GM12878 (cell line): ENCODE measurements at regions not wholly inside any gene's neighbourhood (a gene's known extent, or its start where the extent isn't known, plus 50 kb on each side); places are given as distances from the start of the nearest gene placed in this dataset.
A peak's percentile ranks its signal among the peaks of the same experiment; 100 is the strongest.

Source experiments
- ATAC-seq: fragments of 200-7000 bp; cut with Tn5 transposase; 3 replicates; pipeline ENCODE4 v1.9.1; 2020; ENCODE audit warnings: mild to moderate bottlenecking, moderate library complexity
- BruUV-seq: library from RNA; stranded (reverse); fragments of 400-500 nt; replicated peaks from 2 replicates; lab custom pipeline; 2021; lab: Mats Ljungman, UMichigan
- CTCF ChIA-PET: fragments of 300-600 bp; sonication (Branson Sonifier 250); formaldehyde crosslinking; extraction: SDS; loops from one replicate; lab custom pipeline; 2021; ENCODE audit warnings: inconsistent platforms; lab: Yijun Ruan, JAX
- POLR2A ChIA-PET: fragments of 350-600 bp; formaldehyde crosslinking; extraction: SDS; loops from one replicate; lab custom pipeline; 2021; ENCODE audit warnings: inconsistent platforms; lab: Charles Lee
- RAD21 ChIA-PET: fragments of 300-600 bp; sonication (Branson Sonifier 250); formaldehyde crosslinking; loops from one replicate; lab custom pipeline; 2023; ENCODE audit warnings: antibody characterized with exemption; ENCODE audit not compliant: unreplicated experiment; lab: Charles Lee
- SMC1A ChIA-PET: fragments of 300-600 bp; sonication (Branson Sonifier 250); formaldehyde crosslinking; loops from one replicate; lab custom pipeline; 2023; ENCODE audit not compliant: unreplicated experiment, uncharacterized antibody; lab: Charles Lee
- DNase-seq: peaks from one replicate; pipeline ENCODE4 v3.0.0-alpha.2; 2011; ENCODE audit warnings: low read depth, low spot score
- FAIRE-seq: peaks from 3 replicates; lab custom pipeline; 2011; peaks lifted over from hg19 to GRCh38; lab: Jason Lieb, UNC
- H2AFZ ChIP-seq: 2 replicates; pipeline ENCODE4 v1.6.0; 2011; ENCODE audit warnings: low read depth, low read length, control low read depth; ENCODE audit not compliant: control insufficient read depth
- H3K27ac ChIP-seq: 2 replicates; pipeline ENCODE4 v1.5.1; 2011; ENCODE audit warnings: control low read depth; ENCODE audit not compliant: control insufficient read depth, insufficient read depth
- H3K27me3 ChIP-seq, 2 experiments: replicated peaks in 1 of 2; 2 replicates each; pipeline versions ENCODE4 v1.6.0 to v1.6.1; 2011; ENCODE audit warnings: low read length in 1 of 2; ENCODE audit not compliant: control insufficient read depth in 2 of 2, insufficient read depth in 2 of 2
- H3K36me3 ChIP-seq, 2 experiments: 2 replicates each; pipeline ENCODE4 v1.5.1; 2011; ENCODE audit warnings: low read length in 1 of 2; ENCODE audit not compliant: control insufficient read depth in 2 of 2, insufficient read depth in 2 of 2
- H3K4me1 ChIP-seq: 2 replicates; pipeline ENCODE4 v1.6.1; 2011; ENCODE audit warnings: mild to moderate bottlenecking, low read length, moderate library complexity, mixed read lengths; ENCODE audit not compliant: control insufficient read depth, insufficient read depth
- H3K4me2 ChIP-seq: 2 replicates; pipeline ENCODE4 v1.6.0; 2011; ENCODE audit warnings: control low read depth; ENCODE audit not compliant: control insufficient read depth, insufficient read depth
- H3K4me3 ChIP-seq: fragments of 200-600 bp; sonication (generic); 2 replicates; pipeline ENCODE4 v1.5.1; 2016
- H3K79me2 ChIP-seq: 2 replicates; pipeline ENCODE4 v1.6.0; 2011; ENCODE audit warnings: low read length; ENCODE audit not compliant: control insufficient read depth, insufficient read depth
- H3K9ac ChIP-seq: 2 replicates; pipeline ENCODE4 v1.8.0; 2011; ENCODE audit warnings: low read length, control low read depth, mixed read lengths; ENCODE audit not compliant: control insufficient read depth, insufficient read depth
- H3K9me3 ChIP-seq: replicated peaks from 3 replicates; pipeline ENCODE4 v1.5.1; 2011; ENCODE audit warnings: mild to moderate bottlenecking, low read length; ENCODE audit not compliant: control insufficient read depth, insufficient read depth
- H4K20me1 ChIP-seq: 2 replicates; pipeline ENCODE4 v1.6.0; 2011; ENCODE audit not compliant: control insufficient read depth, insufficient read depth
- CREM ChIP-seq: IDR thresholded peaks from 2 replicates; pipeline ENCODE4 v1.6.1; 2014; ENCODE audit warnings: antibody characterized with exemption, low read depth
- ETV6 ChIP-seq, 2 experiments: fragments of 450-650 bp in 1 of 2; IDR thresholded peaks in 1 of 2; conservative IDR thresholded peaks in 1 of 2; 2 replicates each; pipeline ENCODE4 v1.6.1; 2014; ENCODE audit warnings: antibody characterized with exemption in 1 of 2, borderline replicate concordance in 1 of 2, low read depth in 1 of 2, mild to moderate bottlenecking in 1 of 2, moderate library complexity in 1 of 2
- FOXK2 ChIP-seq: fragments of 450-650 bp; IDR thresholded peaks from 2 replicates; pipeline ENCODE4 v1.6.1; 2017; ENCODE audit warnings: mild to moderate bottlenecking, moderate library complexity
- LARP7 ChIP-seq: fragments of 450-650 bp; IDR thresholded peaks from 2 replicates; pipeline ENCODE4 v1.6.1; 2017; ENCODE audit warnings: mild to moderate bottlenecking
- MAX ChIP-seq: IDR thresholded peaks from 2 replicates; pipeline ENCODE4 v1.6.1; 2012; ENCODE audit warnings: low read depth, low read length, improper control_type of control experiment
- NBN ChIP-seq: fragments of 450-650 bp; IDR thresholded peaks from 2 replicates; pipeline ENCODE4 v1.6.1; 2016
- NFYB ChIP-seq: IDR thresholded peaks from 2 replicates; pipeline ENCODE4 v1.6.1; 2011; ENCODE audit warnings: low read depth, mild to moderate bottlenecking, low read length, improper control_type of control experiment, moderate library complexity; ENCODE audit not compliant: insufficient read depth
- PAX5 ChIP-seq: IDR thresholded peaks from 2 replicates; pipeline ENCODE4 v1.6.1; 2011; ENCODE audit warnings: low read depth, low read length, borderline replicate concordance
- PML ChIP-seq: IDR thresholded peaks from 2 replicates; pipeline ENCODE4 v1.6.1; 2012; ENCODE audit warnings: low read length, inconsistent platforms
- RFX5 ChIP-seq: IDR thresholded peaks from 2 replicates; pipeline ENCODE4 v1.6.1; 2011; ENCODE audit warnings: low read depth, low read length, improper control_type of control experiment
- SMAD5 ChIP-seq: IDR thresholded peaks from 2 replicates; pipeline ENCODE4 v1.6.1; 2016; ENCODE audit warnings: antibody characterized with exemption, low read depth
- SP1 ChIP-seq: IDR thresholded peaks from one replicate; pipeline ENCODE4 v1.6.1; 2011; ENCODE audit warnings: low read depth, low read length
- TCF7 ChIP-seq: IDR thresholded peaks from 2 replicates; pipeline ENCODE4 v1.6.1; 2014; ENCODE audit warnings: antibody characterized with exemption, borderline replicate concordance
- YY1 ChIP-seq: IDR thresholded peaks from 2 replicates; pipeline ENCODE4 v1.6.1; 2011; ENCODE audit warnings: low read depth, mild to moderate bottlenecking, low read length
- WGBS: methylation state at CpG from one replicate; pipeline ENCODE4 v1.1.6; 2016; ENCODE audit warnings: low lambda C conversion rate; ENCODE audit not compliant: insufficient replicate concordance, insufficient coverage; ENCODE audit errors: missing lambda C conversion rate; 5-methylcytosine and 5-hydroxymethylcytosine counted together
- in situ Hi-C: fragments of 300-500 bp; cut with MboI; formaldehyde crosslinking; loops from 9 replicates; pipeline ENCODE4 v1.14.3; 2018; ENCODE audit warnings: mixed read lengths
- intact Hi-C: fragments of 100-400 bp; cut with micrococcal nuclease; formaldehyde crosslinking; loops from one replicate; pipeline ENCODE4 v1.14.2; 2022; ENCODE audit not compliant: unreplicated experiment

DNA sequence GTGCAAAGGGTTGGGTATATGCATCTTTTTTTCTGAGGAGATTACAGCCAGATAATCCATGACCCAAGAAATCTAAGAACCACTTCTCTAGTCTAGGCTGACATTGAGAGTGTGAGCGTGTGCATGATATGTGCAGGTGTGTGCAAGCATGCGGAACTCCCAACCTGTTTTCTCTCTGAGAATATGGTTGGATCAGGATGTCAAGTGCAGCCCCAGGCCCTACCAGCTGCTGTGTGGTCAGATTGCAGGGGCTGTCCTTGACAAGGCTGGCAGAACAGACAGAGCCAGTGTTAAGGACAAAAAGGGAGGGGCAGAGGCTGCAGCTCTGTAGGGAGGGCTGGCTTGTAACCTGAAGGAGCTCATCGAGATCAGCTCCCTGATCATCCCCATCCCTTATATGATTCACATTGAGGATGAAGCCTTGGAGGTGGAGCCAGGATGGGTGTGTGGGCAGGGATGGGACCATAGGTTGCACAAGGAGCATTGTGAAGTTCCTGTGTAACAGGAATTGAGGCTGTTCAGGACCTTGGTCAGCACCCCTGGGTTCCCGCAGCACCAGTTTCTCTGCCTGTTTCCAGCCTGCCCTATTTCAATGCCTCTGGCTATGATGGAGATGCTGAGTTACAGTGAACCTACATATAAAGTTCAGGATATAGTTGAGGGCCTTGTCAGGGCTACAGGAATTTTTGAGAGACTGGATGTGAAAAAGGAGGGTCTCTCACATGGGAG is 52.6 kb upstream of the ARAP3 start (continued):
- TF ChIP-seq PAX5 (0 out of 2 replicates have a peak, but pooled peaks have one; percentile 52), FOXK2 (no peak)

DNA sequence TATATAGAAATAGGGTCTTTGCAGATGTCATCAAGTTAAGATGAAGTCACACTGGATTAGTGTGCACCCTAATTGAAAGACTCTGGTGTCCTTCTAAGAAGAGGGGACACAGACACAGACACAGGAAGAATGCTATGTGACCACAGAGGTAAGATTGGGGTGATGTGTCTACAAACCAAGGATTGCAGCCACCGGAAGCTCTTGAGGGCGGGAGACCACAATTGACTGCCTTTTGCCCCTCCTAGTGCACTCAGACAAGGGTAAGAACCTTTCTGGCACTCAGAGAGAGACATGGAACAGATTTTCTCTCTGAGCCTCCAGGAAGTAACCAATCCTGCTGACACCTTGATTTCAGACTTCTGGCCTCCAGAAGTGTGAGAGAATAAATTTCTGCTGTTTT is 51.2 kb upstream of the ARAP3 start:
- TF ChIP-seq RFX5 (no peak), LARP7 (no peak), SP1 (no peak), YY1 (no peak), FOXK2 (no peak), NBN (no peak), TCF7 (no peak), PML (no peak), NFYB (no peak), MAX (no peak), CREM (no peak), SMAD5 (no peak), ETV6 (conservative IDR thresholded peaks at IDR 0.05 in 1 of 2, IDR thresholded peaks at IDR 0.05 in 1 of 2; ENCODE audit: borderline replicate concordance in 1 of 2, low read depth in 1 of 2) (no peak)
- Histone ChIP-seq H3K4me2 (no peak overlapping the region), H3K4me1 (no peaks in the 10 kb centered on the region), H3K79me2 (no peaks in the 10 kb centered on the region), H3K27me3 (peaks cover 0 to 5% of the 10 kb centered on the region in 2 experiments; a peak in 3 of 4 replicates), H3K9ac (no peak overlapping the region), H3K27ac (no peak overlapping the region), H4K20me1 (0 out of 2 replicates have a peak, but pooled peaks cover 8% of the 10 kb centered on the region), H2AFZ (no peak overlapping the region), H3K9me3 (no peaks in the 10 kb centered on the region), H3K36me3 (no peaks in the 10 kb centered on the region), H3K4me3 (no peak overlapping the region)
- BruUV-seq = no TSS peak
- no peak for ATAC-seq
- ChIA-PET POLR2A (no interaction called here), CTCF (interaction anchor here (1.9 kb wide), 1 partner anchor 32 kb away, joined by 7 read pairs; no protein-coding TSS in a partner anchor), RAD21 (no interaction called here), SMC1A (no interaction called here)
- FAIRE-seq = no peak
- in situ Hi-C loops (no loop called here), intact Hi-C loops (no loop called here)
- WGBS = 0% methylated on average over 2 of the region's 2 CpGs
- no peak for DNase-seq
